HTR-8/SVneo (cell line): ENCODE measurements at regions not wholly inside any gene's neighbourhood (a gene's known extent, or its start where the extent isn't known, plus 50 kb on each side); places are given as distances from the start of the nearest gene placed in this dataset.
"Not testable (repeated sequence)": the region's sequence is repeated elsewhere in the genome, so short reads cannot be mapped to it uniquely, and the experiment has no call there.

Source experiments
- DNase-seq: peaks from one replicate; pipeline ENCODE4 v3.0.0; 2011; ENCODE audit warnings: low spot score, mixed read lengths; ENCODE audit not compliant: insufficient read length
- FAIRE-seq: peaks from 2 replicates; lab custom pipeline; 2011; peaks lifted over from hg19 to GRCh38; lab: Jason Lieb, UNC

- FAIRE-seq = no peak
- no peak for DNase-seq
These were observed 98.8 kb upstream of the CASK start for GRCh38 chrX:42022158-42022557.

GRCh38 chrX:42021058-42021457 is 97.7 kb upstream of the CASK start:
- no peak for FAIRE-seq
- DNase-seq = no peak

GRCh38 chrX:42020225-42020624 is 96.9 kb upstream of the CASK start:
- FAIRE-seq (no peak), DNase-seq (no peak)

- DNase-seq (no peak), FAIRE-seq (no peak)
These were observed 94.6 kb upstream of the CASK start for GRCh38 chrX:42017971-42018370.

GRCh38 chrX:42000836-42001235 is 77.5 kb upstream of the CASK start:
- FAIRE-seq (no peak), DNase-seq (no peak)

GRCh38 chrX:41984628-41985027 is 61.3 kb upstream of the CASK start:
- DNase-seq (peak; percentile 6), FAIRE-seq (peak; percentile 83)

GRCh38 chrX:41982953-41983352 is 59.6 kb upstream of the CASK start:
- no peak for DNase-seq

GRCh38 chrX:41981481-41982013 is 58.2 kb upstream of the CASK start:
- DNase-seq = no peak

More at GRCh38 chrX:41982953-41983352, 59.6 kb upstream of the CASK start:
- no peak for FAIRE-seq

GRCh38 chrX:41974677-41975076 is 51.3 kb upstream of the CASK start:
- not testable (repeated sequence) for DNase-seq, FAIRE-seq

More at GRCh38 chrX:41981481-41982013, 58.2 kb upstream of the CASK start:
- FAIRE-seq = no peak

- FAIRE-seq = no peak
- no peak for DNase-seq
These were observed 49.9 kb upstream of the CASK start for GRCh38 chrX:41973208-41973607.
